NCI-H2029 treated with DMSO at 0.1 percent for 48 hours (cell line): ENCODE measurements at regions not wholly inside any gene's neighbourhood (a gene's known extent, or its start where the extent isn't known, plus 50 kb on each side); places are given as distances from the start of the nearest gene placed in this dataset.

Experiments
- DNase-seq: peaks from one replicate; lab custom pipeline; 2025; lab: John Stamatoyannopoulos, UW

DNA sequence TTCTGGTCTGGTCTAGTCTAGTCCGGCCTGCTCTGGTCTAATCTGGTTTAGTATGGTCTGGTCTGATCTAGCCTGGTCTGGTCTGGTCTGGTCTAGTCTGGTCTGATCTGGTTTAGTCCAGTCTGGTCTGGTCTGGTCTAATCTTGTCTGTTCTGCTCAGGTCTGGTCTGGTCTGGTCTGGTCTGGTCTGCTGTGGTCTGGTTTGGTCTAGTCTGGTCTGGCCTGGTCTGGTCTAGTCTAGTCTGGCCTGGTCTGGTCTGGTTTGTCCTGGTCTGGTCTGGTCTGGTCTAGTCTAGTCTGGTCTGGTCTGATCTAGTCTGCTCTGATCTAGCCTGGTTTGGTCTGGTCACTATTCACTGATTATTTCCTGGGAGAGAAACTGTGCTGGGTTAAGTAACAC, 84.1 kb upstream of the PRR23E start:
- DNase-seq, result no peak

DNA sequence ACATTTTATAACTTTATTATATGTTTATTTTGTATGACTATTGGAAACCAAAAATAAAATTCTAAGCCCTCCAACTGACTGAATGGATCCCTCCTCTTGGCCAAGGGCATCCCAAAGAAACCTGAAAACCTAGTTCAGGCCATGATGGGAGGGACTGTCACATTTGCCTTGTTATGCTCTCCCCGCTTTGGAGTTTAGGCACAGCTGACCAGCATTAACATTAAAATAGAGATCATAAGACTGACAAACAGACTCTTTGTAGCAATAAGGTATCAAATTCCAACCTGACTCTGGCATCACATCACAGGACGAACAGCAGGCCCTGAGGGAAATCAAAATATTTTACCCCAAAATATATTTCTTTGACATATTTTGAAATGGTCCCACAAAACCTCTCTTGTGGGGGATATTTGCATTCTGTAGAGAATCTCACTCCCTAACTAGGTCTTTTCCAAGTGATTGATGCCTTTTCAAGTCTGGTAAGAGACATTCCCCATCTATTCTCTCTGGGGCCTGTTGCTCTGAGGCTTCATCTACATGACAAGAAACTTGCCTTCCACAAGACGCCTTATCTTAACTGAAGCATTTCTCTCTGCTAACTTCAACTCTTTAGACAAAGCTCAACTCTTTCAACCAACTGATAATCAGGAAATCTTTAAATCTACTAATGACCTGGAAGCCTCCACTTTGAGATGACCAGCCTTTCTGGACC, 81.8 kb upstream of the PRR23E start:
- DNase-seq, result no peak

DNA sequence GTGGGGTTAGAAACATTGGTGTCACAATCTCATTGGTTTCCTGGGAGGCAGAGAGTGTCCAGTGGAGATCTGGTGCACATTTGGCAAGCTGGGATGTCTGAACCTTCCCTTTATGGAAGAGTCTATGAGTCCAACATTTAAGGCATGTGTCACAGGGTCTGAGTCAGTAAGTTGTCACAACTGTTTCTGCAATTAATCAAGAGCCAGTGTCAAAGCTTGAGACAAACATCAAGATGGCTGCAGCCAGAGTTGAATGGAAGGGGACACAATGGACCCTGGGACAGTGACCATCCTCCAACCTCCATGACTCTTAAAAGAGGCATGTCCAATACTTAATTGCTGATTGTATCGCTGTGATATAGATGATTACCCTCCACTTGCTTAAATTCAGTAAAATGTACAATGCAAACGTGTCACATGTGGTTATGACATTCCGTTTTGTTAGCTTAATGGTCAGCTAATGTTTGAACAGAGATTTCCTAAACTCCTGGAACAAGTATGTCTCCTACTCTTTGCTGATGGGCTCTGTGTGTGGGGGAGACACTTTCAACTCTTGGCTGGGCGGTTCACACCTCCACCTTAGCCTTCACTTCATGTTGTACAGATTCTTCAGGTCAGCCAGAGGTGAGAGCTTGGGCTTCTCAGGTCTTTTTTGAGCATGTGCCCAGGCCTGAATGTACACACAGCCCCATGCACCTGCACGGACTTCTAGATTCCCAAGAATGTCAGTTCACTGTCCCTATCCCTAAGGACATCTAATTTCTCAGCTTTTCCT, 79.9 kb upstream of the PRR23E start:
- no peak for DNase-seq

DNA sequence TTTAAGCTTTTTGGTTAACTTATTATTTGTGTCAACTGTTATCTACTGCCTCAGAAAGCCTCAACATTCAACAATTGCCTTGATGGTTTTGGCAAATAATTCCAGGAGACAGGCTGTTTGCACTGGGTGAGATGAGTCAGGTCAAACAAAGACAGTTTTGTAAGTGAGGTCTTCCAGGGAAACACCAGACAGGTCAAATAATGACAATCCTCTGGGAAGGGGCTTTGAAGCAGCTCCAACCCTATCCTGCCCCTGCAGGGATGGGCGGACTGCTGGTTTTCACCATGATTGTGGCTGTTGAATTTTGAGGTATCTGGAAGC, 79.4 kb upstream of the PRR23E start:
- no peak for DNase-seq

DNA sequence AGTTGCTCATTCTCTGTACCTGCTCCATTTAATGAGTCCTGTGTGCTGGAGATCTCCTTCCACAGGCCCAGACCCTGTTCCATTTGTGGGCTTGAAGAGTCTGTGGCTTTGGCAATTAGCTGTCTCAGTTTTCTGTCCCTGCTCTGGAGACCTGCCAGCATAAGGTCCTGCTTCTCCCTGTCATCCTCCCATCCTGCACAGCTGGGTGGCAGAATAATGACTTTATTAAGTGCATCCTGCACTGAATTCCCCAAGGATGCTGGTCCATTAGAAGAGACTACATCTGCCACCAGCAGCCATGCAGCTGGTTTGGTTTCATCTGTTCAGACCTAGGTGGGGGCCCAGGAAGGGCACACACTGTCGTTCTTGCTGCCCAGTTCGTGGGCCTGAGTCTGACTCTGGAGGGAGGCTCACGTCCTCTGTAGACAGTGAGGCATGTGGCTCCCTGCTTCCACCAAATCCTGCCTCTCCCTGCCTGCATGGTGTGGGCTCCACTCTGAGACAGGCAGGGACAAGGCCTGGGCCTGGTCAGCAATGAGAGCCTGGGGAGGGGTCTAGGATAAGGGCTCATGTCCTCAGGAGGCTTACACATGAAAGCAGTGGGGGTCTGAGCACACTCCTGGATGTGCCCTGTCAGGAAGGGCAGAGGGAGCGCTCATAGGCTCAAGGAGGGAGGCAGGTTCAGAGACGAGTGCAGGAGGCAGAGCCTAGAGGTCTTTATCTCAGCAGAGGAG, 78.4 kb upstream of the PRR23E start:
- DNase-seq, result peak; percentile 46

DNA sequence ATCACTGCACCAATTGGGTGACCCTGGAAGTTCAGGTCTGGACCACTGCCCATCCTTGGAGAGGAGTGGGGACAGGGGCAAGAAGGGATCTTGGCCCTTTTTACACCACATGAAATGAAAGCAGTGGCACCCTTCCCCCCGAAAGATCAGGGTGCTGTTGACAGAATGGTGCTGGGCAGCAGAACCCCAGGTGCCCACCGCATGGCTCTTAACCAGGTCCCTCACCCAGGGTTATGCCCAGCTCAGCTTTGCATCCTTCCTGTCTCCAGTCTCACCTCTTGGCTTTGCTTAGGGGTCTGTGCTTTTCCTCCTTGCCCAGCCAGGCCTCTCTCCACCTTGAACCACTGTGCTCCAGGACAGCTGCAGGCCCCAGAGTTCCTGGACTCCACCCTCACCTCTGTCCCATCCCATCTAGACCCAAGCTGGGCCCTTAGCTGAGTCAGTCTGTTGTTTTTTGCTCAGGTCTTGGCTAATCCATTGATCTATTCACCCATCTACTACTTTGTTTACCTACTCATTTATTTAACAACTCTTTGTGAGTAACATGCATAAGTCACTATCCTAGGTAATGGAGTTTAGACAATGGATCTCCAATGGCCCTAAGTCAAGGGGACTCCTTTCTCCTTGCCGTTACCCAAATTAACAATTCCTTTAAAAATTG, 77.1 kb upstream of the PRR23E start:
- DNase-seq, result no peak

DNA sequence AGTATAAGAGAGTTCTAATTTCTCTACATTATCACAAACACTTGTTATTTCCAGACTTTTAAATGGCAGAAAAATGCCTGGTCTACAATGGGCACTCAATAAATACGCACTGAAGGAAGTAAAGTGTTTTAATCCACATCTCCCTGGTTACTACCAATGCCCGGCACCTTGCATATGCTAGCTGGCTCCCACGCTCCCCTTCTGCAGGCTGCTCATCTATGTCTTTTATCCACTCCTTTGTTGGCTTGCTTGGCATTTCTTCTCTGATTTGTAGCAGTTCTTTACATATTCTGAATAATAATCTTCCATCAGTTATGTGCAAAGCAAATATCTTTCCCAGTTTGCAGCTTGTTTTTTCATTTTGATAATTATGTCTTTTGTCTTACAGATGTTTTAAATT, 74.6 kb upstream of the PRR23E start:
- DNase-seq, result no peak

DNA sequence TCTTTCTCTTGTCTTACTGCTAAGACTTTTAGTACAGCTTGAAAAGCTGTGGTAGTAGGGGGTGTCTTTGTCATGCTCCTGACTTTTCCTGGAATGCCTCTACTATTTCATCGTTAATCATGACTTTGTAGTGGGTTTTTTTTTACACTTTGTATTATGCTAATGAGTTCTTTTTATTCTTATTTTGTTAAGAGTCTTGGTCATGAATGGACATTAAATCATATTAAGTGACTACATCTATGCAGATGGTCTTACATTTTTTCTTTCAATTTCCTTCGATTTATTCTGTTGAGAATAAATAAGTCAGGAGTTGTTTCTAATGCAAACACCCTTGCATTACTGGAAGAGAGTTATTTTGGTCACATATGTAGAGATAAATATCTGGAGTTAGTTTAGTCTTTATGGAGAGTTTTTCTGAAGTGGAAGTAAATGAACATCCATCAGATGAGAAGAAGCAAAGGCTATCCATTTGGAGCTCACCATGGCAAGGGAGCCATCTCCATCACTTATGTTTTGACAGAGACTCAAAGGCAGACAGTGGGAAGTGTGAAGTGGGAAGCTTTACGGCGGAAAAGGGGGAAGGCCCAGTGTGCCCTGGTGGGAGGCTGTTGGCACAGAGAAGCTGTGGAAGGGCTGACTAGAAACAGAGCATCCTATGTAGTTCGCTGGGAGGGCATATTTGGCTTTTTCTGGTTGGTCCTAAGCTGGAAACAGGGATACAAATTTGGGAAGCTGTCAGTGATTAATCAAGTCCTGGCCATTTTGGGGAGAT, 73.1 kb upstream of the PRR23E start:
- DNase-seq, result no peak

DNA sequence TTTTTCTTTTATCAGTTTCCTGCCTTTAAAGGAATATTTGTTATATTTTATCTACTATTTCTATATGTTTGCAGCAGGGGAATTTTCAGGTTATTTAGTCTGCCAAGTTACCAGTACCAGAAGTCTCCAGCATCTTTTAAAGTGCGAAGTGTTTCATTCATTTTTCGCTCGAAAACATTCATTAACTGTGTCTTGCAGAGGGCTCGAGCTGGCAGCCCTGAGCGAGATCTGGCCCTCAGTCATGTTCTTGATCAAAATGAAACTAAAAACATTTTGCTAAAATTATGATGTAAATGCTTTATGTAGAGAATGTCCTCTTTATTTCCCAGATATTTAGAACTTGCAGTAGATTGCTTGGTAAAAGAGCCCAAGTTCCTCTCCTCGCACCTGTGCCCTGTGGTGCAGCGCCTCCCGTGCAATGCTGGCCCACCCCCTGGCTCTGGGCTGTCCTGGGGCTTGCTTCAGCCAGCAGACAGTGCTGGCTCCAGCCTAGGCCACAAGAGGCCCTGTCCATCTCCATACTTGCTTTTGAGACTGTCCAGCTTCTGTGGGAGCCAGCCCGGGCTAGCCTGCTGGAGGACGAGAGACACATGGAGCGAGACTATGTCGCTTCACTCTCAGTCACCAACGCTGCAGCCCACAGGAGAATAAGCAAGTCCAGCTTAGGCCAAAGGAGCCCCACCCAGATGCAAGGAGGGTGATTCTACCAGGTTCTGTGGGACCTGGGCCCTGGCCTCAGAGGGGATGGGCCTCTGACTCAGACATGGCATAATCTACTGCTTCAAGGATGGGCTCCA, 71.9 kb upstream of the PRR23E start:
- DNase-seq, result no peak

DNA sequence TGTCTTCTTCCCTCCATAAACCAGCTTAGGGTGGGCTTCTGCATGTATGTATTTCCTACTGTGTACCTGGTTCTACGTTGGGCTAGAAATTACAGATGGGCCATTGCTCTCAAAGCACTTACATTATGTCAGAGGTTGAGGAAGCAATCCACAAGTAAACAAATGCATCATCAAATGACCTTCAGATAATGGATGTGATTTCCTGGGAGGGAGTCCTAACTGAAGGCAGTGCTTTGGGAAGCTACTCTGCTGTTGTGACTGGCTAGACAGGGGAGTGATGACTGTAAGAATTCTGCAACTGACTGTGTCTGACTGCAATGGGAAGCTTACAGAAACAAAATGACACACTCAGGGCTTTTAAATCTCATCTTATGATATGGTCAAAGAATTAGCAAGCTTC, 71.0 kb upstream of the PRR23E start:
- no peak for DNase-seq

DNA sequence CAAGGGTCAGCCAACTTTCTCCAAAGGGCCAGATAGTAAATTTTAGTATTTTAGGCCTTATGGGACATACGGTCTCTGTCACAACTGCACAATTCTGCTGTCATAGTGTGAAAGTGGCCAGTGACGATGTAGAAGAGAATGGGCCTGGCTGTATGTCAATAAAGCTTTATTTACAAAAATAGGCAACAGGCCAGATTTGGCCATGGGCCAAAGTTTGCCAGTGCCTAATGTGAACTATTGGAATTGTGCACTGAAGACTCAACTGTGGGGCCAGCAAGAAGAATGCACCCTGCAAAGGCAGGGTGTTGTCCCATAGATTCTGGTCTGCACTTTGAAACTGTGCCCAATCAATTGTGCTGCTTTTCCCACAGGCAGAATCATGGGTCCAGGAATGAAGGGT, 69.4 kb upstream of the PRR23E start:
- peak; percentile 8 for DNase-seq

DNA sequence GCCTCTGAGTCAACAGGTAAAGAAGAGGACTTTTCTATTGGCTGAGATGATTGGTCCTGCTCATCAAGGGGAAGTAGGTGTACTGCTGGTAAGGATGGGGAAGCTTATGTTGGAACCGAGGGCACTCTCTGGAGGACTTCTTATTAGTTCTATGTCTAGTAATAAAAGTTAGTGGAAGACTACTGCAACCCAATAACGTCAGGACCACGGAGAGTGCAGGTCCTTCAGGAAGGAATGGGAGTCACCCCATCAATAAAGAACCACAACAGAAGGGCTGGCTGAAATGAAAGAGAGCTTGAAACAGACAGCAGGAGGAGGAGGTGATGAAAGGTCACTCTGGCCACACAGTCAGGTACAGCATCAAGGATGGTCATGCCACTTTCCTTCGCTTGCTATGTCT, 68.8 kb upstream of the PRR23E start:
- no peak for DNase-seq

DNA sequence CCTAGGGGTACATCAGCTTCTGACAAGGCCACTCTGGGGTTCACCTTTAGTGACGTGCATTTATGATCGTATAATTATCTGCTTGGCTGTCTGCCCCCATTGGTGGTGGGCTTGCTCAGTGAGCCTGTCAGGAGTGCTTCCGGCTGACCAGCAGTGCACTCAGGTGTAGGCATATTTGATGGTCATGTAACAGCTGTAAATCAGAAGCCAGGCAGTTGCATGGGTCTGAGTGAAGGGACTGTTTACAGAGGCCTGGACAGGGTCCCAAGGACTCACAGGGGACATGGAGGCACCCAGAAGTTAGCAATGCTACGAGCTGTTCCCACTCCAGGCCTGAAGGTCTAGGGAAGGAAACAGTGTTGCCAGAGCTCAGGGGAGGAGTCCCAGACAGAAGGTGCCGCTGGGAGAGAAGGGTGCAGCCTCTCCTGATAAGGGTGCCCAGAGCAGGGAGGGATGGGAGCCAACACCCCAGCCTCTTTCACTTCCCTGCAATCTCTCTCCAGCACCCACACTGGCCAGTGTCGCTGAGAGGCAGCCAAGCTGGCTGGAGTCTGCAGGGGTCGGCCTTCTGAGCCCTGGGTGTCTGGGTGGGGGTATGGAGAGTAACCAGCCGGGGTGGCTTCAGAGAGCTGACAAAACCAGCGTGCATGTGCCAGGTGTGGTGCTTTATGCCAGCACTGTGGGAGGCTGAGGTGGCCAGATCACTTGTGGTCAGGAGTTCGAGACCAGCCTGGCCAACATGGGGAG, 61.3 kb upstream of the PRR23E start:
- DNase-seq, result no peak

DNA sequence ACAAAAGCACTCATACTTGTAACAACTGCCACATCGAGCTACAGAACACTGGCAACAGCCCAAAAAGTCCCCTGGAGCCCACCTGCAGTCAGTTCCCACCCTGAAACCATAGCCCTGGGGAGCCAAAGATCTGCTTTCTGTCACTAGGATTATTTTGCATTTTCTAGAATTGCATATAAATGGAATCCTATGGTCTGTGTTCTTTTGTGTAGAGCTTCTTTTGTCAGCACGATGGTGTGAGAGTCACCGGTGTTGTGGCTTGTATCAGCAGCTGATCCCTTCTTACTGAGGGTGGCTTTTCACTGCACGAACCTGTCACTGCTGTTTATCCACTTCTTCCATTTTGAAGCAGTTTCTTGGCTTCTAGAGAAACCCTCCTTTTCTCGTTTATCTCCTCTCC, 60.1 kb upstream of the PRR23E start:
- no peak for DNase-seq

DNA sequence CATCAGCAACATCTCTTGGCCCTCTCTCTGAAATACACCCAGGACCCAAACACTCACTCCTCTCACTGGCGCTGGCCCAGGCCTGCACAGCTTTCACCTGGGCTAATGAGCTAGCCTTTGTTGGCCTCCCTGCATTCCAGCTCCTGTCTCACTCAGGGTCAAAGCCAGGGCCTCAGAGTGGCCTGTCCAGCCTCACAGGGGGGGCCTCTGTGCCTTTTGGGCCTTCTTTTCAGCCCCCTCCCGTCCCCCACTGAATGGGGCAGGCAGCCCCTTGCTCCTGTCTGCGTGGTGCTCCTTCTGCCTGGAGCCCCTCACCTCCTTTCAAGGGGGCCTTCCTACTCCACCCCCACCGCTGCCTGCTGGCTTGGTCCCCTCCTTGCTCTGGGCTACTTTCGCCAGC, 59.0 kb upstream of the PRR23E start:
- DNase-seq, result no peak

DNA sequence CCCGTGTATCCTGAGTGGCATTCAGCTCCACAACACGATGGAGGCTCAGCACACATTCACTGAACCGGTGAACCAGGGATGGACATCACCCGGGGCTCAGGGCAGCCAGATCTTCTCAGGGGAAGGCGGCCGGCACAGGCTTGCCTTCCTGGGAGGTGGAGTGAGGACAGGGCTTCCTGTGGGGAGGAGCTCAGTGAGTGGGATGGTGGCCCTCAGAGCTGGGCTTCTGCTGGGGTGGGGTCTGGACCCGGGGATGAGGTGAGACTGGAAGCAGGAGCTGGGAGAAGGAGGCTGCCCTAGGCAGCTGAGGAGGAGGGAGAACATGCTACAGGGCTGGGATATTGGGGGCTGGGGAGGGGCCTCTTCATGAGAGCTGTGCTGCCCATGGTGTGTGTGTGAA, 58.5 kb upstream of the PRR23E start:
- DNase-seq, result no peak

DNA sequence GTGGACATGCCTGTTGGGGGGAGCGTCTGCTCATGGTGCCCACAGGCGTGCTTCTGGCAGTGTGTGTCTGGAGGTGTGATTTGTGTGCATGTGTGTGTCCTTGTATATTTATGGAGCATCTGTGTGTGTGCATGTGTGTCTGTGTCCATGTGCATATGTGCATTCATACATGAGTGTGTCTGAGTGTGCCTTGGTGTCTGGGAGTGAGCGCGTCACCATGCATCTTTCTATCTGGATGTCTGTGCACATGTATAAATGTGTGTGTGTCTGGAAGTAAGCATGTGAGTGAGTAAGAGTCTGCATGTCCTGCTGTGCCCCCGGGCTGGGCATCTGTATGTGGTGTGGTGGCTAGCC, 58.1 kb upstream of the PRR23E start:
- no peak for DNase-seq

DNA sequence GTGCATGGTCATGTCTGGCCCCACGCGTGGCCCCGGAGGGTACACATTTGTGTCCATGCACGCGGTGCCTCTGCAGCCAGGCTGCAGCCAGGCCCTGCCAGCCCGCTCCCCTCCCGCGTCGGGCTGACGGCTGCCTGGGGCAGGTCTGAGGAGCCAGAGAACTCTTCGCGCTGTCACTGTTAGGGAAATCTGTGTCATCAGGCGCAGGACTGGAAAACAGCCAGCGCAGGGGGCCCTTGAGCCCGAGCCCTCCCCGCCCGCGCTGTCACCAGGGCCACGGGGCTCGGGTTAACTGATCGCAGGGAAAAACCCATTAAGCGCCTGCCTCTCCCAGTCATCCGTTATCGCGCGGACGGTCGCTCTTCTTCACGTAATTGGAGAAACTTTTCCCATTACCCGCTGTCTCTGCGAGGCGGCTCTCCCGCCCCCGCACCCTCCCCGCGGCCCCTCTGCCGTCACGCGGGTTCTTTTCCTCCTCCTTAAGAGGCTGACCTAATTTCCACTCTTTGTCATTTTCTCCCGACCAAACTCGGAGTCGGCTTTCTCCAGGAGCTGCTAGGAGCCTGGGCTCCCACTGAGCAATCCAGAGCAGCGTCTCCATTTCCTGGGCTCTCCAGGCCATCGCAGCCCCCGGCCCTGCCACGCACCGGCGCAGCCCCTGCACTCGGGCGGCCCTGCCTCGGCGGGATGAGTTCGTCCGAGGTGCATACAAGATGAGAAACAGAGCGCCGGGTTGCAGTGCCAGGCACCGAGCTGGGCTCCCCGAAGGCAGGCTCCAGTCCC, 57.5 kb upstream of the PRR23E start:
- DNase-seq, result peak; percentile 68

DNA sequence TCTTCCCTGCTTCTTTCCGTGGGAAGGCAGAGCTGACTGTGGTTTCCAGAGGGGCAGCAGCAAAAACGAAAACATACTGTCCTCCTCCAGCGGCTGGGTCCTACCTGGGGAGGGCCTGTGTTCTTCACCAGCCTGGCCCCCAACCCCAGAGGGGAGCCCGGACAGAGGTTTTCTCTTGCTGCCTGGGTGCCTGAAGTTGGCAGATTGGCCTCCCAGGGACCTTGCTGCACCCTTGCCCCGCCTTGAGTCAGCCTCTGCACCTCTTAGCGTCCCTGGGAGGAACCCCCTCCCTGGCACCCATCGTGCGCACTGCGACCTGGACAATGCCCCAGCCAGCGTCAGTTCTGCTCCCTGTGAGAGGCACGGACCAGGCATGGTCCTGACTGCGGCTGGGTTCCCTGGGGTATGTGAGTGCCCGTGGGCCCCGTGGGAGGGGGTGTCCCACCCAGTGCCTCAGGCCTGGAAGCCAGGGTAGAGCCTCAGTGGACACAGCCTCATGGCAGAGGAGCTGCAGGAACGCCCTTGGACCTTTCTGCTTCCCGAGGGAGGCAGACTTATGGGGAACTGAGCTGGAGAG, 56.8 kb upstream of the PRR23E start:
- DNase-seq, result no peak
